H1 (cell line): ENCODE measurements at regions not wholly inside any gene's neighbourhood (a gene's known extent, or its start where the extent isn't known, plus 50 kb on each side); places are given as distances from the start of the nearest gene placed in this dataset.
A peak's percentile ranks its signal among the peaks of the same experiment; 100 is the strongest.

Source experiments
- CTCF ChIA-PET: fragments of 300-600 bp; sonication (Branson Sonifier 250); formaldehyde crosslinking; loops from one replicate; lab custom pipeline; 2021; ENCODE audit not compliant: partially characterized antibody; lab: Charles Lee
- POLR2A ChIA-PET: fragments of 300-600 bp; sonication (Branson Sonifier 250); formaldehyde crosslinking; loops from one replicate; lab custom pipeline; 2021; ENCODE audit warnings: inconsistent platforms; ENCODE audit not compliant: partially characterized antibody; lab: Charles Lee
- DNase-seq, 2 experiments: peaks; one replicate each; pipeline versions ENCODE4 v3.0.0 to v3.0.0-alpha.2; 2010 to 2022; ENCODE audit warnings: low spot score in 2 of 2, low read depth in 1 of 2, mixed read lengths in 1 of 2
- FAIRE-seq: peaks from 2 replicates; lab custom pipeline; 2011; peaks lifted over from hg19 to GRCh38; lab: Jason Lieb, UNC
- H2AFZ ChIP-seq: 2 replicates; pipeline ENCODE4 v1.8.1; 2012; ENCODE audit warnings: low read length, inconsistent platforms
- H2AK5ac ChIP-seq: 2 replicates; pipeline ENCODE4 v1.6.1; 2013; ENCODE audit warnings: low read depth, low read length
- H2BK120ac ChIP-seq: replicated peaks from 2 replicates; pipeline ENCODE3; 2013; ENCODE audit warnings: low read depth, low read length, inconsistent platforms
- H2BK12ac ChIP-seq: 2 replicates; pipeline ENCODE4 v1.6.1; 2013; ENCODE audit warnings: low read depth, low read length
- H2BK15ac ChIP-seq: 2 replicates; pipeline ENCODE4 v1.6.1; 2013; ENCODE audit warnings: low read length
- H2BK20ac ChIP-seq: 2 replicates; pipeline ENCODE4 v1.6.1; 2013; ENCODE audit warnings: low read length
- H2BK5ac ChIP-seq: 2 replicates; pipeline ENCODE4 v1.6.1; 2013; ENCODE audit warnings: low read depth, low read length
- H3K14ac ChIP-seq: 2 replicates; pipeline ENCODE4 v1.6.1; 2013; ENCODE audit warnings: inconsistent platforms; ENCODE audit not compliant: insufficient read length
- H3K18ac ChIP-seq: 2 replicates; pipeline ENCODE4 v1.6.1; 2013; ENCODE audit warnings: low read length; ENCODE audit errors: extremely low read depth
- H3K23ac ChIP-seq: 2 replicates; pipeline ENCODE4 v1.6.1; 2013; ENCODE audit warnings: inconsistent platforms; ENCODE audit not compliant: insufficient read length
- H3K23me2 ChIP-seq: 2 replicates; pipeline ENCODE4 v1.6.1; 2013; ENCODE audit warnings: low read depth, low read length
- H3K27ac ChIP-seq: 2 replicates; pipeline ENCODE4 v1.6.1; 2011; ENCODE audit warnings: low read depth, low read length, inconsistent platforms
- H3K27me3 ChIP-seq, 4 experiments: replicated peaks in 1 of 4; 1 replicate in 1 of 4; 2 replicates in 3 of 4; pipeline versions ENCODE4 v1.6.1 to v1.8.1; 2011 to 2013; ENCODE audit warnings: low read length in 3 of 4, mild to moderate bottlenecking in 3 of 4, inconsistent platforms in 2 of 4, mixed read lengths in 2 of 4, moderate library complexity in 1 of 4; ENCODE audit not compliant: control insufficient read depth in 3 of 4, insufficient read depth in 3 of 4; ENCODE audit errors: extremely low read depth in 1 of 4
- H3K36me3 ChIP-seq, 4 experiments: 2 replicates each; pipeline versions ENCODE4 v1.6.1 to v1.8.1; 2011 to 2013; ENCODE audit warnings: mild to moderate bottlenecking in 4 of 4, low read length in 3 of 4, moderate library complexity in 2 of 4, control low read depth in 1 of 4, inconsistent platforms in 1 of 4; ENCODE audit not compliant: insufficient read depth in 4 of 4, control insufficient read depth in 2 of 4
- H3K4ac ChIP-seq: replicated peaks from 2 replicates; pipeline ENCODE3; 2013; ENCODE audit warnings: low read length, low read depth, mixed read lengths, inconsistent platforms; ENCODE audit not compliant: insufficient read length
- H3K4me1 ChIP-seq, 4 experiments: replicated peaks in 1 of 4; 1 replicate in 1 of 4; 2 replicates in 3 of 4; pipeline versions ENCODE4 v1.6.1 to v1.8.1; 2011 to 2013; ENCODE audit warnings: low read length in 3 of 4, inconsistent platforms in 2 of 4, mixed read lengths in 1 of 4; ENCODE audit not compliant: insufficient read depth in 4 of 4, control insufficient read depth in 3 of 4
- H3K4me2 ChIP-seq, 2 experiments: 2 replicates each; pipeline versions ENCODE4 v1.6.1 to v1.8.1; 2011 to 2013; ENCODE audit warnings: low read depth in 2 of 2, low read length in 2 of 2, control low read depth in 1 of 2, inconsistent platforms in 1 of 2, mild to moderate bottlenecking in 1 of 2; ENCODE audit not compliant: insufficient read depth in 1 of 2
- H3K4me3 ChIP-seq, 4 experiments: fragments of 200-600, 300-600 bp in 1 of 4; sonication (generic), shearing (Covaris generic), sonication (Bioruptor Twin) in 1 of 4; 2 replicates each; pipeline versions ENCODE4 v1.5.1 to v1.8.1; 2011 to 2016; ENCODE audit warnings: low read length in 4 of 4, low read depth in 3 of 4, control low read depth in 2 of 4, inconsistent platforms in 2 of 4, mild to moderate bottlenecking in 2 of 4, mixed read lengths in 1 of 4, moderate library complexity in 1 of 4; ENCODE audit not compliant: insufficient read depth in 2 of 4; ENCODE audit errors: extremely low read depth in 1 of 4
- H3K56ac ChIP-seq: replicated peaks from 2 replicates; pipeline ENCODE3; 2013; ENCODE audit warnings: low read depth, mild to moderate bottlenecking, mixed read lengths, low read length, inconsistent platforms; ENCODE audit not compliant: insufficient read length
- H3K79me1 ChIP-seq: 2 replicates; pipeline ENCODE4 v1.6.1; 2013; ENCODE audit warnings: low read depth, low read length, control low read depth
- H3K79me2 ChIP-seq, 2 experiments: 2 replicates each; pipeline versions ENCODE4 v1.6.1 to v1.8.1; 2012 to 2013; ENCODE audit warnings: low read length in 2 of 2, mild to moderate bottlenecking in 2 of 2, inconsistent platforms in 1 of 2; ENCODE audit not compliant: insufficient read depth in 2 of 2, control insufficient read depth in 1 of 2
- H3K9ac ChIP-seq, 4 experiments: replicated peaks in 1 of 4; 1 replicate in 1 of 4; 2 replicates in 3 of 4; pipeline versions ENCODE4 v1.6.1 to v1.8.1; 2011 to 2013; ENCODE audit warnings: low read depth in 3 of 4, low read length in 3 of 4, control low read depth in 2 of 4, mild to moderate bottlenecking in 2 of 4, moderate library complexity in 2 of 4, inconsistent platforms in 1 of 4; ENCODE audit errors: extremely low read depth in 1 of 4
- H3K9me3 ChIP-seq, 2 experiments: 2 replicates each; pipeline versions ENCODE4 v1.6.1 to v1.8.1; 2012 to 2013; ENCODE audit warnings: mild to moderate bottlenecking in 2 of 2, moderate library complexity in 2 of 2, control low read depth in 1 of 2, inconsistent platforms in 1 of 2, low read depth in 1 of 2, low read length in 1 of 2, mixed read lengths in 1 of 2; ENCODE audit not compliant: insufficient read depth in 2 of 2
- H4K20me1 ChIP-seq, 2 experiments: replicated peaks in 1 of 2; 2 replicates each; pipeline versions ENCODE3 to v1.8.1; 2011 to 2013; ENCODE audit warnings: inconsistent platforms in 2 of 2, low read length in 2 of 2, mild to moderate bottlenecking in 1 of 2; ENCODE audit not compliant: insufficient read depth in 2 of 2, control insufficient read depth in 1 of 2
- H4K5ac ChIP-seq: 2 replicates; pipeline ENCODE4 v1.6.1; 2013; ENCODE audit warnings: low read length, low read depth, mixed read lengths, inconsistent platforms; ENCODE audit not compliant: insufficient read length
- H4K8ac ChIP-seq: 2 replicates; pipeline ENCODE4 v1.8.0; 2013; ENCODE audit warnings: mild to moderate bottlenecking, moderate library complexity, low read length, inconsistent platforms; ENCODE audit not compliant: insufficient read depth; ENCODE audit errors: extremely low read depth
- H4K91ac ChIP-seq: replicated peaks from 2 replicates; pipeline ENCODE3; 2013; ENCODE audit warnings: low read length, mixed read lengths, inconsistent platforms; ENCODE audit not compliant: insufficient read length
- ATF2 ChIP-seq: IDR thresholded peaks from 2 replicates; pipeline ENCODE4 v1.6.1; 2012; ENCODE audit warnings: low read length, inconsistent platforms
- CHD1 ChIP-seq: IDR thresholded peaks from 2 replicates; pipeline ENCODE4 v1.6.1; 2012; ENCODE audit warnings: low read depth, low read length, improper control_type of control experiment
- CTCF ChIP-seq, 3 experiments: IDR thresholded peaks; 1 replicate in 2 of 3; 2 replicates in 1 of 3; pipeline versions ENCODE4 v1.5.1 to v1.6.1; 2011; ENCODE audit warnings: low read length in 3 of 3, mild to moderate bottlenecking in 3 of 3, inconsistent platforms in 2 of 3, low read depth in 1 of 3, moderate library complexity in 1 of 3; ENCODE audit not compliant: insufficient read depth in 1 of 3; ENCODE audit errors: control extremely low read depth in 1 of 3
- E2F6 ChIP-seq: IDR thresholded peaks from 2 replicates; pipeline ENCODE4 v1.6.1; 2012; ENCODE audit warnings: inconsistent platforms
- HDAC2 ChIP-seq, 2 experiments: fragments of 300-600 bp in 1 of 2; sonication (generic) in 1 of 2; IDR thresholded peaks; 2 replicates each; pipeline ENCODE4 v1.6.1; 2011 to 2012; ENCODE audit warnings: low read depth in 2 of 2, low read length in 2 of 2, mild to moderate bottlenecking in 2 of 2, moderate library complexity in 2 of 2, borderline replicate concordance in 1 of 2, inconsistent platforms in 1 of 2
- KDM4A ChIP-seq: IDR thresholded peaks from one replicate; pipeline ENCODE4 v1.7.1; 2012; ENCODE audit warnings: low read depth, mild to moderate bottlenecking, moderate library complexity, low read length, inconsistent platforms; ENCODE audit not compliant: severe bottlenecking
- SAP30 ChIP-seq: fragments of 300-600 bp; sonication (generic); IDR thresholded peaks from 2 replicates; pipeline ENCODE4 v1.7.1; 2012; ENCODE audit warnings: low read length, moderate library complexity, mild to moderate bottlenecking, inconsistent platforms; ENCODE audit not compliant: insufficient read depth, insufficient replicate concordance
- SP4 ChIP-seq: IDR thresholded peaks from 2 replicates; pipeline ENCODE4 v1.6.1; 2012; ENCODE audit warnings: low read length, inconsistent platforms
- SRF ChIP-seq: IDR thresholded peaks from 2 replicates; pipeline ENCODE4 v1.6.1; 2011; ENCODE audit warnings: mild to moderate bottlenecking, low read depth, low read length, moderate library complexity
- WGBS, 2 experiments: shearing (Covaris generic) in 1 of 2; methylation state at CpG; one replicate each; pipeline versions ENCODE4 v1.1.6 to v1.1.7; 2013 to 2015; ENCODE audit warnings: low lambda C conversion rate in 2 of 2, mixed read lengths in 2 of 2, inconsistent platforms in 1 of 2, low coverage in 1 of 2, missing lambda C conversion rate in 1 of 2; ENCODE audit not compliant: insufficient replicate concordance in 2 of 2, insufficient coverage in 1 of 2, insufficient read length in 1 of 2; ENCODE audit errors: extremely low coverage in 1 of 2, missing lambda C conversion rate in 1 of 2; 5-methylcytosine and 5-hydroxymethylcytosine counted together

GRCh38 chr6:1028723-1029122 lies 283.2 kb upstream of the FOXQ1 start:
- no peak overlapping the region for H2AK5ac ChIP-seq
- no peak overlapping the region for H2BK20ac ChIP-seq
- no peaks in the 10 kb centered on the region for H3K23me2 ChIP-seq
- peak overlapping the region; percentile 9; the same call in 1 of the 2 replicates for H2BK12ac ChIP-seq
- H3K14ac ChIP-seq, result no peak overlapping the region
- no peak overlapping the region for H2AFZ ChIP-seq
- no peak overlapping the region for H3K4ac ChIP-seq
- no peak overlapping the region for H3K18ac ChIP-seq
- no peaks in the 10 kb centered on the region for H3K79me1 ChIP-seq
- H2BK15ac ChIP-seq, result no peak overlapping the region
- no peak overlapping the region for H2BK120ac ChIP-seq
- DNase-seq (no peak), FAIRE-seq (no peak)
- no peak overlapping the region for H3K23ac ChIP-seq
- WGBS, 2 experiments, result 88% methylated on average over 8 of the region's 8 CpGs; no CpG with 5 or more reads in 1 of the 2 experiments
- H3K4me1 ChIP-seq, result peaks cover 0 to 7% (median 2%) of the 10 kb centered on the region in 4 experiments; a peak in 4 of 7 replicates
- no peaks in the 10 kb centered on the region for H3K36me3 ChIP-seq
- no peak overlapping the region for H3K4me2 ChIP-seq
- no peak overlapping the region for H2BK5ac ChIP-seq
- no peak overlapping the region for H4K8ac ChIP-seq
- H3K4me3 ChIP-seq, result no peak overlapping the region
- H4K20me1 ChIP-seq, result no peaks in the 10 kb centered on the region
- no peaks in the 10 kb centered on the region; a peak in 3 of 7 replicates for H3K27me3 ChIP-seq
- H3K79me2 ChIP-seq, result no peaks in the 10 kb centered on the region
- H4K5ac ChIP-seq, result no peak overlapping the region
- H3K9ac ChIP-seq, result no peak overlapping the region
- ChIA-PET CTCF (interaction anchor here (1.3 kb wide), 1 partner anchor 117 kb away, joined by 3 read pairs; no protein-coding TSS in a partner anchor), POLR2A (no interaction called here)
- H3K56ac ChIP-seq, result no peak overlapping the region
- no peak overlapping the region for H3K27ac ChIP-seq
- H3K9me3 ChIP-seq, result no peaks in the 10 kb centered on the region
- no peak overlapping the region for H4K91ac ChIP-seq
- TF ChIP-seq CTCF (IDR thresholded peaks at IDR 0.05; ENCODE audit: control extremely low read depth in 1 of 3, insufficient read depth in 1 of 3, low read depth in 1 of 3, low read length in 3 of 3) (no peak), CHD1 (no peak), KDM4A (no peak), HDAC2 (IDR thresholded peaks at IDR 0.05; ENCODE audit: borderline replicate concordance in 1 of 2, low read depth in 2 of 2, low read length in 2 of 2) (no peak), SRF (no peak), SP4 (no peak), ATF2 (no peak), E2F6 (no peak), SAP30 (no peak)
